GM12878 (cell line): ENCODE measurements at regions not wholly inside any gene's neighbourhood (a gene's known extent, or its start where the extent isn't known, plus 50 kb on each side); places are given as distances from the start of the nearest gene placed in this dataset.

Experiments
- ATAC-seq: fragments of 200-7000 bp; cut with Tn5 transposase; 3 replicates; pipeline ENCODE4 v1.9.1; 2020; ENCODE audit warnings: mild to moderate bottlenecking, moderate library complexity
- BruUV-seq: library from RNA; stranded (reverse); fragments of 400-500 nt; replicated peaks from 2 replicates; lab custom pipeline; 2021; lab: Mats Ljungman, UMichigan
- CTCF ChIA-PET: fragments of 300-600 bp; sonication (Branson Sonifier 250); formaldehyde crosslinking; extraction: SDS; loops from one replicate; lab custom pipeline; 2021; ENCODE audit warnings: inconsistent platforms; lab: Yijun Ruan, JAX
- POLR2A ChIA-PET: fragments of 350-600 bp; formaldehyde crosslinking; extraction: SDS; loops from one replicate; lab custom pipeline; 2021; ENCODE audit warnings: inconsistent platforms; lab: Charles Lee
- RAD21 ChIA-PET: fragments of 300-600 bp; sonication (Branson Sonifier 250); formaldehyde crosslinking; loops from one replicate; lab custom pipeline; 2023; ENCODE audit warnings: antibody characterized with exemption; ENCODE audit not compliant: unreplicated experiment; lab: Charles Lee
- SMC1A ChIA-PET: fragments of 300-600 bp; sonication (Branson Sonifier 250); formaldehyde crosslinking; loops from one replicate; lab custom pipeline; 2023; ENCODE audit not compliant: unreplicated experiment, uncharacterized antibody; lab: Charles Lee
- DNase-seq: peaks from one replicate; pipeline ENCODE4 v3.0.0-alpha.2; 2011; ENCODE audit warnings: low read depth, low spot score
- FAIRE-seq: peaks from 3 replicates; lab custom pipeline; 2011; peaks lifted over from hg19 to GRCh38; lab: Jason Lieb, UNC
- H2AFZ ChIP-seq: 2 replicates; pipeline ENCODE4 v1.6.0; 2011; ENCODE audit warnings: low read depth, low read length, control low read depth; ENCODE audit not compliant: control insufficient read depth
- H3K27ac ChIP-seq: 2 replicates; pipeline ENCODE4 v1.5.1; 2011; ENCODE audit warnings: control low read depth; ENCODE audit not compliant: control insufficient read depth, insufficient read depth
- H3K27me3 ChIP-seq, 2 experiments: replicated peaks in 1 of 2; 2 replicates each; pipeline versions ENCODE4 v1.6.0 to v1.6.1; 2011; ENCODE audit warnings: low read length in 1 of 2; ENCODE audit not compliant: control insufficient read depth in 2 of 2, insufficient read depth in 2 of 2
- H3K36me3 ChIP-seq, 2 experiments: 2 replicates each; pipeline ENCODE4 v1.5.1; 2011; ENCODE audit warnings: low read length in 1 of 2; ENCODE audit not compliant: control insufficient read depth in 2 of 2, insufficient read depth in 2 of 2
- H3K4me1 ChIP-seq: 2 replicates; pipeline ENCODE4 v1.6.1; 2011; ENCODE audit warnings: mild to moderate bottlenecking, low read length, moderate library complexity, mixed read lengths; ENCODE audit not compliant: control insufficient read depth, insufficient read depth
- H3K4me2 ChIP-seq: 2 replicates; pipeline ENCODE4 v1.6.0; 2011; ENCODE audit warnings: control low read depth; ENCODE audit not compliant: control insufficient read depth, insufficient read depth
- H3K4me3 ChIP-seq: fragments of 200-600 bp; sonication (generic); 2 replicates; pipeline ENCODE4 v1.5.1; 2016
- H3K79me2 ChIP-seq: 2 replicates; pipeline ENCODE4 v1.6.0; 2011; ENCODE audit warnings: low read length; ENCODE audit not compliant: control insufficient read depth, insufficient read depth
- H3K9ac ChIP-seq: 2 replicates; pipeline ENCODE4 v1.8.0; 2011; ENCODE audit warnings: low read length, control low read depth, mixed read lengths; ENCODE audit not compliant: control insufficient read depth, insufficient read depth
- H3K9me3 ChIP-seq: replicated peaks from 3 replicates; pipeline ENCODE4 v1.5.1; 2011; ENCODE audit warnings: mild to moderate bottlenecking, low read length; ENCODE audit not compliant: control insufficient read depth, insufficient read depth
- H4K20me1 ChIP-seq: 2 replicates; pipeline ENCODE4 v1.6.0; 2011; ENCODE audit not compliant: control insufficient read depth, insufficient read depth
- CREM ChIP-seq: IDR thresholded peaks from 2 replicates; pipeline ENCODE4 v1.6.1; 2014; ENCODE audit warnings: antibody characterized with exemption, low read depth
- HDAC6 ChIP-seq: fragments of 200-600 bp; sonication (generic); IDR thresholded peaks from one replicate; pipeline ENCODE4 v1.8.0; 2017; ENCODE audit warnings: antibody characterized with exemption; ENCODE audit not compliant: unreplicated experiment
- HDGF ChIP-seq: fragments of 450-650 bp; IDR thresholded peaks from 2 replicates; pipeline ENCODE4 v1.6.1; 2016; ENCODE audit warnings: antibody characterized with exemption
- NKRF ChIP-seq: fragments of 450-650 bp; conservative IDR thresholded peaks from 2 replicates; pipeline ENCODE4 v1.6.1; 2017; ENCODE audit warnings: mild to moderate bottlenecking, moderate library complexity
- TCF7 ChIP-seq: IDR thresholded peaks from 2 replicates; pipeline ENCODE4 v1.6.1; 2014; ENCODE audit warnings: antibody characterized with exemption, borderline replicate concordance
- ZNF207 ChIP-seq: fragments of 450-650 bp; IDR thresholded peaks from 2 replicates; pipeline ENCODE4 v1.6.1; 2014; ENCODE audit warnings: antibody characterized with exemption, mild to moderate bottlenecking, borderline replicate concordance
- WGBS: methylation state at CpG from one replicate; pipeline ENCODE4 v1.1.6; 2016; ENCODE audit warnings: low lambda C conversion rate; ENCODE audit not compliant: insufficient replicate concordance, insufficient coverage; ENCODE audit errors: missing lambda C conversion rate; 5-methylcytosine and 5-hydroxymethylcytosine counted together
- in situ Hi-C: fragments of 300-500 bp; cut with MboI; formaldehyde crosslinking; loops from 9 replicates; pipeline ENCODE4 v1.14.3; 2018; ENCODE audit warnings: mixed read lengths
- intact Hi-C: fragments of 100-400 bp; cut with micrococcal nuclease; formaldehyde crosslinking; loops from one replicate; pipeline ENCODE4 v1.14.2; 2022; ENCODE audit not compliant: unreplicated experiment
- TF ChIP-seq, protein P1 (sequence below): fragments of 450-650 bp; IDR thresholded peaks from 2 replicates; pipeline ENCODE4 v1.6.1; 2017; ENCODE audit warnings: borderline replicate concordance

DNA sequence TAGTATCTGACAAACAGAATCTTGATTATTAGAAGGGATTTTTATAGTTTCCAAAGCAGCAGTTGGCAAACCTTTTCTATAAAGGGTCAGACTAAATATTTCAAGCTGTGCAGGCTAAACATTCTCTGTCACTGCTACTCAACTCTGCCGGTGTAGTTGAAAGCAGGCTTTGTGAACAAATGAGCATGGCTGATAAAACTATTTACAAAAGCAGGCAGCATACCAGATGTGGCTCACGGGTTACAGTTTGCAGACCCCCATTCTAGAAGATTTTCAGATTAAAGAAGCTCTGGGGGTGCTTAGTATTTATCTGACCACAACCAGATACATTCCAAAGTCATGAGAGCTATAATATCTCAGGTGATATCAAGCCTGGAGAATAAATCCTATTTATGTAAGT is 1017.5 kb downstream of the SORCS1 start:
- POLR2A ChIA-PET, result no interaction called here
- in situ Hi-C loops, result no loop called here
- 32% methylated on average over 2 of the region's 2 CpGs for WGBS

More for the DNA sequence above, 1017.5 kb downstream of the SORCS1 start:
- Histone ChIP-seq H3K9ac (no peak overlapping the region), H3K27ac (no peak overlapping the region), H3K79me2 (no peaks in the 10 kb centered on the region), H3K27me3 (no peaks in the 10 kb centered on the region), H3K9me3 (no peaks in the 10 kb centered on the region), H4K20me1 (no peaks in the 10 kb centered on the region), H3K4me2 (no peak overlapping the region), H3K4me1 (no peaks in the 10 kb centered on the region), H3K4me3 (no peak overlapping the region), H2AFZ (no peak overlapping the region), H3K36me3 (no peaks in the 10 kb centered on the region)
- ChIA-PET CTCF (interaction anchor here (0.5 kb wide), 1 partner anchor 137 kb away, joined by 3 read pairs; no protein-coding TSS in a partner anchor), SMC1A (no interaction called here), RAD21 (no interaction called here)
- no peak for TF ChIP-seq TCF7
- TF ChIP-seq ZNF207, result no peak
- no peak for TF ChIP-seq CREM
- TF ChIP-seq HDAC6, result no peak
- TF ChIP-seq, protein P1, sequence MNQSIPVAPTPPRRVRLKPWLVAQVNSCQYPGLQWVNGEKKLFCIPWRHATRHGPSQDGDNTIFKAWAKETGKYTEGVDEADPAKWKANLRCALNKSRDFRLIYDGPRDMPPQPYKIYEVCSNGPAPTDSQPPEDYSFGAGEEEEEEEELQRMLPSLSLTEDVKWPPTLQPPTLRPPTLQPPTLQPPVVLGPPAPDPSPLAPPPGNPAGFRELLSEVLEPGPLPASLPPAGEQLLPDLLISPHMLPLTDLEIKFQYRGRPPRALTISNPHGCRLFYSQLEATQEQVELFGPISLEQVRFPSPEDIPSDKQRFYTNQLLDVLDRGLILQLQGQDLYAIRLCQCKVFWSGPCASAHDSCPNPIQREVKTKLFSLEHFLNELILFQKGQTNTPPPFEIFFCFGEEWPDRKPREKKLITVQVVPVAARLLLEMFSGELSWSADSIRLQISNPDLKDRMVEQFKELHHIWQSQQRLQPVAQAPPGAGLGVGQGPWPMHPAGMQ, result no peak
- no peak for TF ChIP-seq HDGF
- no peak for TF ChIP-seq NKRF
- FAIRE-seq (no peak), DNase-seq (no peak), ATAC-seq (no peak)
- intact Hi-C loops, result no loop called here
- BruUV-seq, result no TSS peak
